GM23338 (cell line): ENCODE measurements at regions not wholly inside any gene's neighbourhood (a gene's known extent, or its start where the extent isn't known, plus 50 kb on each side); places are given as distances from the start of the nearest gene placed in this dataset.
A peak's percentile ranks its signal among the peaks of the same experiment; 100 is the strongest.

Source experiments
- ATAC-seq: fragments of 200-7000 bp; cut with Tn5 transposase; 3 replicates; pipeline ENCODE4 v1.9.1; 2020
- DNase-seq: peaks from one replicate; pipeline ENCODE4 v3.0.0-alpha.2; 2015; ENCODE audit warnings: low spot score
- H2AFZ ChIP-seq: fragments of 200-600 bp; sonication (generic); 2 replicates; pipeline ENCODE4 v1.8.0; 2016; ENCODE audit warnings: antibody characterized with exemption, mild to moderate bottlenecking, moderate library complexity
- H3F3A ChIP-seq: fragments of 200-600 bp; sonication (generic); replicated peaks from 2 replicates; pipeline ENCODE4 v1.8.0; 2017; ENCODE audit warnings: antibody characterized with exemption, mixed run types, low read depth
- H3K27ac ChIP-seq: fragments of 200-600 bp; sonication (generic); 2 replicates; pipeline ENCODE4 v1.6.1; 2016; ENCODE audit warnings: low read depth
- H3K27me3 ChIP-seq: fragments of 200-600 bp; sonication (generic); 2 replicates; pipeline ENCODE4 v1.8.0; 2016; ENCODE audit warnings: mild to moderate bottlenecking, mixed run types, moderate library complexity; ENCODE audit not compliant: insufficient read depth
- H3K36me3 ChIP-seq: fragments of 200-600 bp; sonication (generic); 2 replicates; pipeline ENCODE4 v1.8.0; 2016; ENCODE audit warnings: mild to moderate bottlenecking; ENCODE audit not compliant: insufficient read depth
- H3K4me1 ChIP-seq: fragments of 200-600 bp; sonication (generic); 2 replicates; pipeline ENCODE4 v1.8.0; 2016; ENCODE audit warnings: mild to moderate bottlenecking, moderate library complexity; ENCODE audit not compliant: insufficient read depth
- H3K4me2 ChIP-seq: fragments of 200-600 bp; sonication (generic); 2 replicates; pipeline ENCODE4 v1.7.1; 2017; ENCODE audit warnings: mixed run types
- H3K4me3 ChIP-seq: fragments of 200-600 bp; sonication (generic); 2 replicates; pipeline ENCODE4 v1.6.1; 2016; ENCODE audit warnings: mixed run types
- H3K79me2 ChIP-seq: fragments of 200-600 bp; sonication (generic); replicated peaks from 2 replicates; pipeline ENCODE4 v1.8.0; 2017; ENCODE audit warnings: mild to moderate bottlenecking; ENCODE audit not compliant: insufficient read depth
- H3K9me2 ChIP-seq: fragments of 200-600 bp; sonication (generic); 2 replicates; pipeline ENCODE4 v1.8.0; 2017; ENCODE audit not compliant: insufficient read depth
- H4K20me1 ChIP-seq: fragments of 200-600 bp; sonication (generic); replicated peaks from 2 replicates; pipeline ENCODE4 v1.8.0; 2017; ENCODE audit warnings: mild to moderate bottlenecking; ENCODE audit not compliant: insufficient read depth
- H3K27ac Mint-ChIP-seq: 2 replicates; pipeline ENCODE4 v1.8.0; 2020; ENCODE audit warnings: inconsistent platforms, mild to moderate bottlenecking, moderate library complexity, mixed read lengths
- H3K27me3 Mint-ChIP-seq: 3 replicates; pipeline ENCODE4 v1.8.0; 2022; ENCODE audit warnings: low read depth, mild to moderate bottlenecking, moderate library complexity, mixed read lengths, inconsistent platforms; ENCODE audit not compliant: insufficient read depth, poor library complexity
- H3K36me3 Mint-ChIP-seq: 3 replicates; pipeline ENCODE4 v1.8.0; 2021; ENCODE audit warnings: low read depth, mild to moderate bottlenecking, inconsistent platforms, moderate library complexity, mixed read lengths
- H3K4me1 Mint-ChIP-seq: 3 replicates; pipeline ENCODE4 v1.8.0; 2020; ENCODE audit warnings: mild to moderate bottlenecking, inconsistent platforms, mixed read lengths
- H3K4me3 Mint-ChIP-seq: 3 replicates; pipeline ENCODE4 v1.8.0; 2021; ENCODE audit warnings: moderate library complexity, mild to moderate bottlenecking, inconsistent platforms, mixed read lengths
- H3K9me3 Mint-ChIP-seq: 3 replicates; pipeline ENCODE4 v1.8.0; 2020; ENCODE audit warnings: moderate library complexity, mild to moderate bottlenecking, inconsistent platforms, mixed read lengths
- CREB1 ChIP-seq: fragments of 250-450 bp; sonication (Bioruptor Pico); IDR thresholded peaks from 2 replicates; pipeline ENCODE4 v1.5.0; 2020; ENCODE audit warnings: low read depth, mild to moderate bottlenecking, moderate library complexity
- EZH2 ChIP-seq: fragments of 200-600 bp; sonication (generic); IDR thresholded peaks from one replicate; pipeline ENCODE4 v1.8.0; 2017; ENCODE audit warnings: antibody characterized with exemption, mild to moderate bottlenecking, low read depth; ENCODE audit not compliant: unreplicated experiment
- EZH2phosphoT487 ChIP-seq: fragments of 200-600 bp; sonication (generic); IDR thresholded peaks from one replicate; pipeline ENCODE4 v1.8.1; 2018; ENCODE audit warnings: antibody characterized with exemption; ENCODE audit not compliant: unreplicated experiment
- JUNB ChIP-seq: IDR thresholded peaks from one replicate; pipeline ENCODE4 v1.6.1; 2016; ENCODE audit warnings: antibody characterized with exemption; ENCODE audit not compliant: unreplicated experiment
- NANOG ChIP-seq: IDR thresholded peaks from 2 replicates; pipeline ENCODE4 v1.6.1; 2016; ENCODE audit warnings: antibody characterized with exemption, borderline replicate concordance
- POLR2AphosphoS5 ChIP-seq: IDR thresholded peaks from 2 replicates; pipeline ENCODE4 v1.6.1; 2016; ENCODE audit warnings: antibody characterized with exemption, low read depth
- STAT1 ChIP-seq: IDR thresholded peaks from one replicate; pipeline ENCODE4 v1.6.1; 2016; ENCODE audit warnings: antibody characterized with exemption; ENCODE audit not compliant: unreplicated experiment
- ZNF114 ChIP-seq: fragments of 250-450 bp; sonication (Bioruptor Pico); IDR thresholded peaks from 2 replicates; pipeline ENCODE4 v1.5.0; 2020; ENCODE audit warnings: mild to moderate bottlenecking, moderate library complexity
- ZNF331 ChIP-seq: fragments of 250-450 bp; sonication (Bioruptor Pico); IDR thresholded peaks from 2 replicates; pipeline ENCODE4 v1.5.0; 2020; ENCODE audit warnings: low read depth, mild to moderate bottlenecking, moderate library complexity
- TF ChIP-seq, protein P1 (sequence below): IDR thresholded peaks from one replicate; pipeline ENCODE4 v1.6.1; 2018; ENCODE audit warnings: antibody characterized with exemption; ENCODE audit not compliant: unreplicated experiment
- TF ChIP-seq, protein P2 (sequence below): fragments of 250-450 bp; sonication (Bioruptor Pico); IDR thresholded peaks from 2 replicates; pipeline ENCODE4 v1.5.0; 2020; ENCODE audit warnings: mild to moderate bottlenecking, moderate library complexity
- TF ChIP-seq, protein P3 (sequence below): IDR thresholded peaks from 2 replicates; pipeline ENCODE4 v1.6.1; 2016; ENCODE audit warnings: antibody characterized with exemption
- TF ChIP-seq, protein P4 (sequence below), 2 experiments: fragments of 200-600 bp in 1 of 2; sonication (generic) in 1 of 2; conservative IDR thresholded peaks; 2 replicates each; pipeline versions ENCODE4 v1.5.1 to v1.6.1; 2016 to 2017; ENCODE audit warnings: antibody characterized with exemption in 2 of 2, low read depth in 2 of 2, mild to moderate bottlenecking in 2 of 2, moderate library complexity in 1 of 2

DNA sequence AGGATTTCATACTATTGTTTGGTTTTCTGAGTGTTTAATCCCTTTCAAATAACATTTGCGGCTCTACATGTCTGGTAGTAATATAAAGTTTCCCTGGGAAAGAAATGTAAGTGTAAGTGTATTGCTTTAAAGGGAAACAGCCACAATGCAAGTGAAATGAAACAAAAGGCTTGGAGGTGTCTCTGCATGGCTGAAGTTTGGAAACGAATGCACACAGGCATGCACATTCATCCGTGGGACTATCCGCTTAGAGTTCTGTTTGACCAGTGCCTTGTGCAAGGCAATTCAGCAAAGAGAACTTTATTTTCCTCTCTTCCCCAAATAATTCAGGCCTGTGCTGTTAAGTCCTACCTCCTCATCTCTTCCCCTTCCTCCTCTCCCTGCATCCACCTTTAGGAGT is 56.1 kb upstream of the MRTFB start:
- Histone ChIP-seq H3K4me3 (no peak overlapping the region), H3K79me2 (no peaks in the 10 kb centered on the region), H3K4me2 (no peak overlapping the region), H3F3A (no peaks in the 10 kb centered on the region), H3K27me3 (no peaks in the 10 kb centered on the region), H3K4me1 (peaks cover 18% of the 10 kb centered on the region), H3K36me3 (no peaks in the 10 kb centered on the region), H3K9me2 (no peaks in the 10 kb centered on the region), H2AFZ (peak overlapping the region; percentile 91), H3K27ac (no peak overlapping the region), H4K20me1 (no peaks in the 10 kb centered on the region)
- H3K36me3 Mint-ChIP-seq, result no peaks in the 10 kb centered on the region
- TF ChIP-seq, protein P1, sequence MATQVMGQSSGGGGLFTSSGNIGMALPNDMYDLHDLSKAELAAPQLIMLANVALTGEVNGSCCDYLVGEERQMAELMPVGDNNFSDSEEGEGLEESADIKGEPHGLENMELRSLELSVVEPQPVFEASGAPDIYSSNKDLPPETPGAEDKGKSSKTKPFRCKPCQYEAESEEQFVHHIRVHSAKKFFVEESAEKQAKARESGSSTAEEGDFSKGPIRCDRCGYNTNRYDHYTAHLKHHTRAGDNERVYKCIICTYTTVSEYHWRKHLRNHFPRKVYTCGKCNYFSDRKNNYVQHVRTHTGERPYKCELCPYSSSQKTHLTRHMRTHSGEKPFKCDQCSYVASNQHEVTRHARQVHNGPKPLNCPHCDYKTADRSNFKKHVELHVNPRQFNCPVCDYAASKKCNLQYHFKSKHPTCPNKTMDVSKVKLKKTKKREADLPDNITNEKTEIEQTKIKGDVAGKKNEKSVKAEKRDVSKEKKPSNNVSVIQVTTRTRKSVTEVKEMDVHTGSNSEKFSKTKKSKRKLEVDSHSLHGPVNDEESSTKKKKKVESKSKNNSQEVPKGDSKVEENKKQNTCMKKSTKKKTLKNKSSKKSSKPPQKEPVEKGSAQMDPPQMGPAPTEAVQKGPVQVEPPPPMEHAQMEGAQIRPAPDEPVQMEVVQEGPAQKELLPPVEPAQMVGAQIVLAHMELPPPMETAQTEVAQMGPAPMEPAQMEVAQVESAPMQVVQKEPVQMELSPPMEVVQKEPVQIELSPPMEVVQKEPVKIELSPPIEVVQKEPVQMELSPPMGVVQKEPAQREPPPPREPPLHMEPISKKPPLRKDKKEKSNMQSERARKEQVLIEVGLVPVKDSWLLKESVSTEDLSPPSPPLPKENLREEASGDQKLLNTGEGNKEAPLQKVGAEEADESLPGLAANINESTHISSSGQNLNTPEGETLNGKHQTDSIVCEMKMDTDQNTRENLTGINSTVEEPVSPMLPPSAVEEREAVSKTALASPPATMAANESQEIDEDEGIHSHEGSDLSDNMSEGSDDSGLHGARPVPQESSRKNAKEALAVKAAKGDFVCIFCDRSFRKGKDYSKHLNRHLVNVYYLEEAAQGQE, result no peak
- TF ChIP-seq ZNF114 (no peak), EZH2phosphoT487 (no peak), STAT1 (no peak), NANOG (no peak), EZH2 (no peak), ZNF331 (no peak), POLR2AphosphoS5 (no peak), JUNB (no peak), CREB1 (CRISPR knock-in tag) (no peak)
- TF ChIP-seq, protein P2, sequence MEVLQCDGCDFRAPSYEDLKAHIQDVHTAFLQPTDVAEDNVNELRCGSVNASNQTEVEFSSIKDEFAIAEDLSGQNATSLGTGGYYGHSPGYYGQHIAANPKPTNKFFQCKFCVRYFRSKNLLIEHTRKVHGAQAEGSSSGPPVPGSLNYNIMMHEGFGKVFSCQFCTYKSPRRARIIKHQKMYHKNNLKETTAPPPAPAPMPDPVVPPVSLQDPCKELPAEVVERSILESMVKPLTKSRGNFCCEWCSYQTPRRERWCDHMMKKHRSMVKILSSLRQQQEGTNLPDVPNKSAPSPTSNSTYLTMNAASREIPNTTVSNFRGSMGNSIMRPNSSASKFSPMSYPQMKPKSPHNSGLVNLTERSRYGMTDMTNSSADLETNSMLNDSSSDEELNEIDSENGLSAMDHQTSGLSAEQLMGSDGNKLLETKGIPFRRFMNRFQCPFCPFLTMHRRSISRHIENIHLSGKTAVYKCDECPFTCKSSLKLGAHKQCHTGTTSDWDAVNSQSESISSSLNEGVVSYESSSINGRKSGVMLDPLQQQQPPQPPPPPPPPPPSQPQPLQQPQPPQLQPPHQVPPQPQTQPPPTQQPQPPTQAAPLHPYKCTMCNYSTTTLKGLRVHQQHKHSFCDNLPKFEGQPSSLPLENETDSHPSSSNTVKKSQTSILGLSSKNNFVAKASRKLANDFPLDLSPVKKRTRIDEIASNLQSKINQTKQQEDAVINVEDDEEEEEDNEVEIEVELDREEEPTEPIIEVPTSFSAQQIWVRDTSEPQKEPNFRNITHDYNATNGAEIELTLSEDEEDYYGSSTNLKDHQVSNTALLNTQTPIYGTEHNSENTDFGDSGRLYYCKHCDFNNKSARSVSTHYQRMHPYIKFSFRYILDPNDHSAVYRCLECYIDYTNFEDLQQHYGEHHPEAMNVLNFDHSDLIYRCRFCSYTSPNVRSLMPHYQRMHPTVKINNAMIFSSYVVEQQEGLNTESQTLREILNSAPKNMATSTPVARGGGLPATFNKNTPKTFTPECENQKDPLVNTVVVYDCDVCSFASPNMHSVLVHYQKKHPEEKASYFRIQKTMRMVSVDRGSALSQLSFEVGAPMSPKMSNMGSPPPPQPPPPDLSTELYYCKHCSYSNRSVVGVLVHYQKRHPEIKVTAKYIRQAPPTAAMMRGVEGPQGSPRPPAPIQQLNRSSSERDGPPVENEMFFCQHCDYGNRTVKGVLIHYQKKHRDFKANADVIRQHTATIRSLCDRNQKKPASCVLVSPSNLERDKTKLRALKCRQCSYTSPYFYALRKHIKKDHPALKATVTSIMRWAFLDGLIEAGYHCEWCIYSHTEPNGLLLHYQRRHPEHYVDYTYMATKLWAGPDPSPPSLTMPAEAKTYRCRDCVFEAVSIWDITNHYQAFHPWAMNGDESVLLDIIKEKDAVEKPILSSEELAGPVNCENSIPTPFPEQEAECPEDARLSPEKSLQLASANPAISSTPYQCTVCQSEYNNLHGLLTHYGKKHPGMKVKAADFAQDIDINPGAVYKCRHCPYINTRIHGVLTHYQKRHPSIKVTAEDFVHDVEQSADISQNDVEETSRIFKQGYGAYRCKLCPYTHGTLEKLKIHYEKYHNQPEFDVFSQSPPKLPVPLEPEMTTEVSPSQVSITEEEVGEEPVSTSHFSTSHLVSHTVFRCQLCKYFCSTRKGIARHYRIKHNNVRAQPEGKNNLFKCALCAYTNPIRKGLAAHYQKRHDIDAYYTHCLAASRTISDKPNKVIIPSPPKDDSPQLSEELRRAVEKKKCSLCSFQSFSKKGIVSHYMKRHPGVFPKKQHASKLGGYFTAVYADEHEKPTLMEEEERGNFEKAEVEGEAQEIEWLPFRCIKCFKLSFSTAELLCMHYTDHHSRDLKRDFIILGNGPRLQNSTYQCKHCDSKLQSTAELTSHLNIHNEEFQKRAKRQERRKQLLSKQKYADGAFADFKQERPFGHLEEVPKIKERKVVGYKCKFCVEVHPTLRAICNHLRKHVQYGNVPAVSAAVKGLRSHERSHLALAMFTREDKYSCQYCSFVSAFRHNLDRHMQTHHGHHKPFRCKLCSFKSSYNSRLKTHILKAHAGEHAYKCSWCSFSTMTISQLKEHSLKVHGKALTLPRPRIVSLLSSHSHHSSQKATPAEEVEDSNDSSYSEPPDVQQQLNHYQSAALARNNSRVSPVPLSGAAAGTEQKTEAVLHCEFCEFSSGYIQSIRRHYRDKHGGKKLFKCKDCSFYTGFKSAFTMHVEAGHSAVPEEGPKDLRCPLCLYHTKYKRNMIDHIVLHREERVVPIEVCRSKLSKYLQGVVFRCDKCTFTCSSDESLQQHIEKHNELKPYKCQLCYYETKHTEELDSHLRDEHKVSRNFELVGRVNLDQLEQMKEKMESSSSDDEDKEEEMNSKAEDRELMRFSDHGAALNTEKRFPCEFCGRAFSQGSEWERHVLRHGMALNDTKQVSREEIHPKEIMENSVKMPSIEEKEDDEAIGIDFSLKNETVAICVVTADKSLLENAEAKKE (CRISPR knock-in tag), result no peak
- TF ChIP-seq, protein P3, sequence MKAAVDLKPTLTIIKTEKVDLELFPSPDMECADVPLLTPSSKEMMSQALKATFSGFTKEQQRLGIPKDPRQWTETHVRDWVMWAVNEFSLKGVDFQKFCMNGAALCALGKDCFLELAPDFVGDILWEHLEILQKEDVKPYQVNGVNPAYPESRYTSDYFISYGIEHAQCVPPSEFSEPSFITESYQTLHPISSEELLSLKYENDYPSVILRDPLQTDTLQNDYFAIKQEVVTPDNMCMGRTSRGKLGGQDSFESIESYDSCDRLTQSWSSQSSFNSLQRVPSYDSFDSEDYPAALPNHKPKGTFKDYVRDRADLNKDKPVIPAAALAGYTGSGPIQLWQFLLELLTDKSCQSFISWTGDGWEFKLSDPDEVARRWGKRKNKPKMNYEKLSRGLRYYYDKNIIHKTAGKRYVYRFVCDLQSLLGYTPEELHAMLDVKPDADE, result no peak
- TF ChIP-seq, protein P4, sequence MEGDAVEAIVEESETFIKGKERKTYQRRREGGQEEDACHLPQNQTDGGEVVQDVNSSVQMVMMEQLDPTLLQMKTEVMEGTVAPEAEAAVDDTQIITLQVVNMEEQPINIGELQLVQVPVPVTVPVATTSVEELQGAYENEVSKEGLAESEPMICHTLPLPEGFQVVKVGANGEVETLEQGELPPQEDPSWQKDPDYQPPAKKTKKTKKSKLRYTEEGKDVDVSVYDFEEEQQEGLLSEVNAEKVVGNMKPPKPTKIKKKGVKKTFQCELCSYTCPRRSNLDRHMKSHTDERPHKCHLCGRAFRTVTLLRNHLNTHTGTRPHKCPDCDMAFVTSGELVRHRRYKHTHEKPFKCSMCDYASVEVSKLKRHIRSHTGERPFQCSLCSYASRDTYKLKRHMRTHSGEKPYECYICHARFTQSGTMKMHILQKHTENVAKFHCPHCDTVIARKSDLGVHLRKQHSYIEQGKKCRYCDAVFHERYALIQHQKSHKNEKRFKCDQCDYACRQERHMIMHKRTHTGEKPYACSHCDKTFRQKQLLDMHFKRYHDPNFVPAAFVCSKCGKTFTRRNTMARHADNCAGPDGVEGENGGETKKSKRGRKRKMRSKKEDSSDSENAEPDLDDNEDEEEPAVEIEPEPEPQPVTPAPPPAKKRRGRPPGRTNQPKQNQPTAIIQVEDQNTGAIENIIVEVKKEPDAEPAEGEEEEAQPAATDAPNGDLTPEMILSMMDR (conservative IDR thresholded peaks at IDR 0.05; ENCODE audit: low read depth in 2 of 2), result no peak
- H3K27ac Mint-ChIP-seq, result no peak overlapping the region
- H3K27me3 Mint-ChIP-seq, result peaks cover 2% of the 10 kb centered on the region
- H3K9me3 Mint-ChIP-seq, result no peaks in the 10 kb centered on the region
- H3K4me3 Mint-ChIP-seq, result no peak overlapping the region
- ATAC-seq (no peak), DNase-seq (no peak)
- peaks cover 22% of the 10 kb centered on the region for H3K4me1 Mint-ChIP-seq
